Left renal cortex interstitium (tissue), 4 donors: ENCODE measurements at regions not wholly inside any gene's neighbourhood (a gene's known extent, or its start where the extent isn't known, plus 50 kb on each side); places are given as distances from the start of the nearest gene placed in this dataset.
A peak's percentile ranks its signal among the peaks of the same experiment; 100 is the strongest.

Experiments
- DNase-seq, 4 donors: peaks; one replicate each; pipeline ENCODE4 v3.0.0-alpha.2; 2013; ENCODE audit warnings: low read depth in 4 of 4, low spot score in 2 of 4, missing footprints in 1 of 4

- DNase-seq, result no peak
These were observed 266.3 kb downstream of the FBXW7 start for GRCh38 chr4:152269448-152270191.

GRCh38 chr4:152267811-152268210, 268.1 kb downstream of the FBXW7 start:
- DNase-seq, result no peak

GRCh38 chr4:152266831-152267480, 268.9 kb downstream of the FBXW7 start:
- no peak for DNase-seq

- no peak for DNase-seq
These were observed 270.7 kb downstream of the FBXW7 start for GRCh38 chr4:152265149-152265621.

- no peak for DNase-seq
These were observed 271.8 kb downstream of the FBXW7 start for GRCh38 chr4:152264106-152264505.

- no peak for DNase-seq
These were observed 276.0 kb downstream of the FBXW7 start for GRCh38 chr4:152259866-152260265.

GRCh38 chr4:152258804-152259708, 276.8 kb downstream of the FBXW7 start:
- DNase-seq, result peak in 1 of 4 donors; percentile 44

- no peak for DNase-seq
These were observed 277.5 kb downstream of the FBXW7 start for GRCh38 chr4:152258391-152258790.

GRCh38 chr4:152257601-152258066, 278.3 kb downstream of the FBXW7 start:
- no peak for DNase-seq

GRCh38 chr4:152256996-152257395, 278.9 kb downstream of the FBXW7 start:
- DNase-seq, result no peak

- DNase-seq, result no peak
These were observed 280.5 kb downstream of the FBXW7 start for GRCh38 chr4:152255437-152255836.

GRCh38 chr4:152248347-152248746, 287.5 kb downstream of the FBXW7 start:
- no peak for DNase-seq

- no peak for DNase-seq
These were observed 288.5 kb downstream of the FBXW7 start for GRCh38 chr4:152247271-152247975.

GRCh38 chr4:152246659-152247058, 289.2 kb downstream of the FBXW7 start:
- no peak for DNase-seq

- no peak for DNase-seq
These were observed 290.2 kb downstream of the FBXW7 start for GRCh38 chr4:152245680-152246079.

GRCh38 chr4:152244659-152245058, 291.2 kb downstream of the FBXW7 start:
- no peak for DNase-seq

- no peak for DNase-seq
These were observed 291.8 kb downstream of the FBXW7 start for GRCh38 chr4:152243896-152244595.

- DNase-seq, result no peak
These were observed 292.7 kb downstream of the FBXW7 start for GRCh38 chr4:152243206-152243605.

- no peak for DNase-seq
These were observed 295.7 kb downstream of the FBXW7 start for GRCh38 chr4:152240232-152240631.

- DNase-seq, result no peak
These were observed 296.7 kb downstream of the FBXW7 start for GRCh38 chr4:152239216-152239615.
